ENCODE measurements at regions not wholly inside any gene's neighbourhood (a gene's known extent, or its start where the extent isn't known, plus 50 kb on each side); places are given as distances from the start of the nearest gene placed in this dataset.

- no peak for TF ChIP-seq CTCF (optimal IDR thresholded peaks at IDR 0.05 in 1 of 3, IDR thresholded peaks at IDR 0.05 in 1 of 3, conservative IDR thresholded peaks at IDR 0.05 in 1 of 3; ENCODE audit: extremely low read depth in 1 of 3, insufficient read depth in 2 of 3, low read length in 3 of 3)
- TF ChIP-seq EZH2 (IDR thresholded peaks at IDR 0.05; ENCODE audit: low read length), result no peak
These were observed 163.3 kb upstream of the GSE1 start for GRCh38 chr16:85449885-85450245.
